GM10248 (cell line): ENCODE measurements at regions not wholly inside any gene's neighbourhood (a gene's known extent, or its start where the extent isn't known, plus 50 kb on each side); places are given as distances from the start of the nearest gene placed in this dataset.

Experiments
- CTCF ChIA-PET: fragments of 300-600 bp; sonication (Branson Sonifier 250); formaldehyde crosslinking; extraction: SDS; loops from one replicate; lab custom pipeline; 2021; ENCODE audit warnings: antibody characterized with exemption; lab: Yijun Ruan, JAX
- POLR2A ChIA-PET: fragments of 350-650 bp; sonication (Branson Sonifier 250); formaldehyde crosslinking; extraction: SDS; loops from one replicate; lab custom pipeline; 2020; ENCODE audit warnings: antibody characterized with exemption; lab: Yijun Ruan, JAX
- DNase-seq: peaks from one replicate; pipeline ENCODE4 v3.0.0; 2012; ENCODE audit errors: extremely low spot score
- TF ChIP-seq, protein P1 (sequence below): IDR thresholded peaks from 2 replicates; pipeline ENCODE4 v1.5.1; 2012; ENCODE audit warnings: mild to moderate bottlenecking, low read depth; ENCODE audit errors: extremely low read depth, missing control alignments, control extremely low read depth

DNA sequence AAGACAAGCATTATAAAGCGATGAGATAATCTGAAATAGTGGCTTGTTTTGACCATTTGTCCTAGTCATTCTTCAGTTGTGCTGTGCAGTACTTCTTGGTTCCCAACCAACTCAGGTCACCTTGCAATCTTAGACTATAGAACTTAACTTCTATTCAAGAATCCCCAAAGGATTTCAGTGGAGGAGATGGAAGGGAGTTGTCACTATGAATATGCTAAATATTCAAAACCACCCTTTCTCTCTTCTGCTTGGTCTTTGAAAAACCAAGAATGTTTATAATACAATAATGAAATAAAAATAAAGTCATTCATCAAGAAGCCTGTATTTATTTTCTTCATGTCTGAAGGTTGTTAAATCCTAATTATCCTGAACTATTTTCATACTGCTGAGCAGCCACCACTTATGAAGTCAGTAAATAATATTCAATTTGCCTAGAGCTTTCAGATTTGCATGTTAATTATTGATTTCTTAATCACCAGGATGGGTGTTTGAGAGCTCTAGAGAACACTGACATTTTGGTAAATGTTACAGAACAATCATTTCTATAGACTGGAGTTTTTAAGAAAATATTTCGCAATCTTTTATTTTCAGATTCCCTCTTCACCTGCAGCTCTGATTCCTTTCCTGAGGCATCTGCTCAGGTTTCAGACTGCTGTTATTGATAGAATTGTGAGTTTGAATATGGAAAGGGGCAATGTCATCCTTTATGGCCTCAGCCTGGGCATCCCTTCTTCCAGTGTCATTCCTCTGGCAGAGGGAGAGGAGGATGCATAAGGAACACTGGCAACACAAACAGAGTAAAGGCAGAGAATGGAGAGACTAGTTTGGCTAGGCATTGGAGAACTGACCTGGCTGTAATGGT lies 91.5 kb upstream of the USP47 start:
- CTCF ChIA-PET = no interaction called here

DNA sequence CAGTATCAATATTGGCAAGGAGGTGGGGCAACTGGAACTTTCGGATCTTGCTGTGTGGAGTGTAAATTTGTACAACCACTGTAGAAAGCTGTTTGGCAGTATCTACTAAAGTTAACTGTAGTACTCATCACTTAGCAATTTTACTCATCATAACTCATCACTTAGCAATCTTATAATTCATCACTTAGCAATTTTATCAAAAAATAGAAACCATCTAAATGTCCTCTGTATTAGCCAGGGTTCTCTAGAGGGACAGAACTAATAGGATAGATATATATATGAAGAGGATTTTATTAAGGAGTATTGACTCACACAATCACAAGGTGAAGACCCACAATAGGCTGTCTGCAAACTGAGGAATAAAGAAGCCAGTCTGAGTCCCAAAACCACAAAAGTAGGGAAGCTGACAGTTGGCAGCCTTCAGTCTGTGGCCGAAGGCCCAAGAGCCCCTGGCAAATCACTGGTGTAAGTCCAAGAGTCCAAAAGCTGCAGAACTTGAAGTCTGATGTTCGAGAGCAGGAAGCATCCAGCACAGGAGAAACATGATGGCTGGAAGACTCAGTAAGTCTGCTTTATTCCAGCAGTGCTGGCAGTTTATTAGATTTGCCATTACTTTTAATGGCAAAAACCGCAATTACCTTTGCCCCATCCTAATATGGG lies 92.9 kb upstream of the USP47 start:
- no peak for DNase-seq
- TF ChIP-seq, protein P1, sequence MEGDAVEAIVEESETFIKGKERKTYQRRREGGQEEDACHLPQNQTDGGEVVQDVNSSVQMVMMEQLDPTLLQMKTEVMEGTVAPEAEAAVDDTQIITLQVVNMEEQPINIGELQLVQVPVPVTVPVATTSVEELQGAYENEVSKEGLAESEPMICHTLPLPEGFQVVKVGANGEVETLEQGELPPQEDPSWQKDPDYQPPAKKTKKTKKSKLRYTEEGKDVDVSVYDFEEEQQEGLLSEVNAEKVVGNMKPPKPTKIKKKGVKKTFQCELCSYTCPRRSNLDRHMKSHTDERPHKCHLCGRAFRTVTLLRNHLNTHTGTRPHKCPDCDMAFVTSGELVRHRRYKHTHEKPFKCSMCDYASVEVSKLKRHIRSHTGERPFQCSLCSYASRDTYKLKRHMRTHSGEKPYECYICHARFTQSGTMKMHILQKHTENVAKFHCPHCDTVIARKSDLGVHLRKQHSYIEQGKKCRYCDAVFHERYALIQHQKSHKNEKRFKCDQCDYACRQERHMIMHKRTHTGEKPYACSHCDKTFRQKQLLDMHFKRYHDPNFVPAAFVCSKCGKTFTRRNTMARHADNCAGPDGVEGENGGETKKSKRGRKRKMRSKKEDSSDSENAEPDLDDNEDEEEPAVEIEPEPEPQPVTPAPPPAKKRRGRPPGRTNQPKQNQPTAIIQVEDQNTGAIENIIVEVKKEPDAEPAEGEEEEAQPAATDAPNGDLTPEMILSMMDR = no peak
- POLR2A ChIA-PET = no interaction called here
- CTCF ChIA-PET = no interaction called here

More for the DNA sequence above, 91.5 kb upstream of the USP47 start:
- no peak for DNase-seq
- POLR2A ChIA-PET = no interaction called here
- TF ChIP-seq, protein P1 = no peak

- no peak for DNase-seq
- ChIA-PET POLR2A (no interaction called here), CTCF (no interaction called here)
- TF ChIP-seq, protein P1 = no peak
Measured at GRCh38 chr11:11747570-11747969, 94.2 kb upstream of the USP47 start.

GRCh38 chr11:11746449-11746848 lies 95.3 kb upstream of the USP47 start:
- TF ChIP-seq, protein P1 = no peak
- DNase-seq = no peak
- POLR2A ChIA-PET = no interaction called here
- CTCF ChIA-PET = no interaction called here

DNA sequence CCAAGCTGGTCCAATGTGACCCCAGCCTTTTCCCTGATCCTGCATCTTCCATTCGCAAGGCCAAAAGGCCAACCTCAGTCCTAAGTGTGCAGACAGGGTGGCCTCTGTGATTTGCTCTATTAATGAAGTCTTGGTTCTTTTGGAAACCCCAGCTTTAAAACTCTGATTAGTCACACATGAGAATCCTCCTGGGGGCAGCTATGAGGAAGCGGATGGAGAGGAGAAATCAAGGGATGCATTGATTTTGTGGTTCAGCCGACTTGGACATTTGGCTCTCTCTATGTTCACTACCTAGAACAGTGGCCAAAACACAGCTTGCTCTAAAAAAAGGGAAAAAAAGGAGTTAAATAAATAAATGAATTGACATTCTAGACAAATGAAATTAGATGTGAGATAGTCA lies 98.6 kb upstream of the USP47 start:
- POLR2A ChIA-PET = no interaction called here
- TF ChIP-seq, protein P1 = no peak
- CTCF ChIA-PET = interaction anchor here (0.9 to 1.2 kb wide), 2 partner anchors 8 to 48 kb away, joined by 3 read pairs; no protein-coding TSS in a partner anchor

GRCh38 chr11:11742486-11742885 lies 99.3 kb upstream of the USP47 start:
- TF ChIP-seq, protein P1 = no peak
- DNase-seq = no peak
- CTCF ChIA-PET = interaction anchor here (0.9 to 1.2 kb wide), 3 partner anchors 8 to 47 kb away, joined by 3 read pairs; no protein-coding TSS in a partner anchor
- POLR2A ChIA-PET = no interaction called here

More for the DNA sequence above, 98.6 kb upstream of the USP47 start:
- no peak for DNase-seq
